ENCODE measurements at regions not wholly inside any gene's neighbourhood (a gene's known extent, or its start where the extent isn't known, plus 50 kb on each side); places are given as distances from the start of the nearest gene placed in this dataset.

- no peak overlapping the region for H3K4me3 ChIP-seq
- H3K4me1 ChIP-seq = peaks cover 0 to 34% (median 2%) of the 10 kb centered on the region in 4 donors
- peak overlapping the region in 1 of 4 donors; percentile 38 for H3K27ac ChIP-seq
- H3K9me3 ChIP-seq = no peaks in the 10 kb centered on the region
- DNase-seq (ENCODE audit: low spot score in 2 of 2) = no peak
- WGBS, 2 donors = 51 to 54% methylated on average over 2 of the region's 2 CpGs
- no peaks in the 10 kb centered on the region for H3K27me3 ChIP-seq
- TF ChIP-seq EP300 (IDR thresholded peaks at IDR 0.05) = no peak
- no peak for TF ChIP-seq CTCF (IDR thresholded peaks at IDR 0.05)
- no peak for TF ChIP-seq POLR2A (IDR thresholded peaks at IDR 0.05)
- no peaks in the 10 kb centered on the region for H3K36me3 ChIP-seq
These were observed 77.4 kb downstream of the BBS10 start for GRCh38 chr12:76270657-76271358.

GRCh38 chr12:76268267-76268666, 79.9 kb downstream of the BBS10 start:
- 84 to 86% methylated on average over 1 of the region's 1 CpG for WGBS, 2 donors

GRCh38 chr12:76266797-76267196, 81.4 kb downstream of the BBS10 start:
- WGBS, 2 donors = 18 to 25% methylated on average over 2 of the region's 2 CpGs
- peak overlapping the region in 1 of 4 donors; percentile 54 for H3K27ac ChIP-seq
- TF ChIP-seq POLR2A (IDR thresholded peaks at IDR 0.05) (no peak), EP300 (IDR thresholded peaks at IDR 0.05) (peak; percentile 13 to 75), CTCF (IDR thresholded peaks at IDR 0.05) (no peak)
- no peak overlapping the region for H3K4me3 ChIP-seq
- no peaks in the 10 kb centered on the region for H3K36me3 ChIP-seq
- no peaks in the 10 kb centered on the region for H3K27me3 ChIP-seq
- peaks cover 0 to 7% (median 0%) of the 10 kb centered on the region in 4 donors for H3K9me3 ChIP-seq
- peaks cover 0 to 27% (median 0%) of the 10 kb centered on the region in 4 donors for H3K4me1 ChIP-seq
- DNase-seq (ENCODE audit: low spot score in 2 of 2) = peak; percentile 54 to 74

More at GRCh38 chr12:76268267-76268666, 79.9 kb downstream of the BBS10 start:
- no peak overlapping the region for H3K4me3 ChIP-seq
- no peaks in the 10 kb centered on the region for H3K27me3 ChIP-seq
- no peak overlapping the region for H3K27ac ChIP-seq
- TF ChIP-seq CTCF (IDR thresholded peaks at IDR 0.05) (no peak), POLR2A (IDR thresholded peaks at IDR 0.05) (no peak), EP300 (IDR thresholded peaks at IDR 0.05) (no peak)
- DNase-seq (ENCODE audit: low spot score in 2 of 2) = no peak
- peaks cover 0 to 37% (median 2%) of the 10 kb centered on the region in 4 donors for H3K4me1 ChIP-seq
- H3K36me3 ChIP-seq = no peaks in the 10 kb centered on the region
- no peaks in the 10 kb centered on the region for H3K9me3 ChIP-seq

GRCh38 chr12:76265424-76266180, 82.6 kb downstream of the BBS10 start:
- Histone ChIP-seq H3K27ac (no peak overlapping the region), H3K9me3 (peaks cover 0 to 9% (median 0%) of the 10 kb centered on the region in 4 donors), H3K36me3 (no peaks in the 10 kb centered on the region), H3K4me1 (peaks cover 0 to 25% (median 0%) of the 10 kb centered on the region in 4 donors), H3K4me3 (no peak overlapping the region), H3K27me3 (no peaks in the 10 kb centered on the region)
- no peak for TF ChIP-seq EP300 (IDR thresholded peaks at IDR 0.05)
- no peak for DNase-seq (ENCODE audit: low spot score in 2 of 2)
- 58 to 75% methylated on average over 3 of the region's 3 CpGs for WGBS, 2 donors

GRCh38 chr12:76264611-76265012, 83.6 kb downstream of the BBS10 start:
- DNase-seq (ENCODE audit: low spot score in 2 of 2) = no peak
- TF ChIP-seq EP300 (IDR thresholded peaks at IDR 0.05) = no peak
- TF ChIP-seq POLR2A (IDR thresholded peaks at IDR 0.05) = no peak
- TF ChIP-seq CTCF (IDR thresholded peaks at IDR 0.05) = no peak
- H3K27ac ChIP-seq = no peak overlapping the region

More at GRCh38 chr12:76264611-76265012, 83.6 kb downstream of the BBS10 start:
- Histone ChIP-seq H3K4me3 (no peak overlapping the region), H3K9me3 (peaks cover 0 to 9% (median 0%) of the 10 kb centered on the region in 4 donors), H3K36me3 (no peaks in the 10 kb centered on the region), H3K4me1 (peaks cover 0 to 33% (median 0%) of the 10 kb centered on the region in 4 donors), H3K27me3 (no peaks in the 10 kb centered on the region)
